ENCODE measurements at regions not wholly inside any gene's neighbourhood (a gene's known extent, or its start where the extent isn't known, plus 50 kb on each side); places are given as distances from the start of the nearest gene placed in this dataset.

DNA sequence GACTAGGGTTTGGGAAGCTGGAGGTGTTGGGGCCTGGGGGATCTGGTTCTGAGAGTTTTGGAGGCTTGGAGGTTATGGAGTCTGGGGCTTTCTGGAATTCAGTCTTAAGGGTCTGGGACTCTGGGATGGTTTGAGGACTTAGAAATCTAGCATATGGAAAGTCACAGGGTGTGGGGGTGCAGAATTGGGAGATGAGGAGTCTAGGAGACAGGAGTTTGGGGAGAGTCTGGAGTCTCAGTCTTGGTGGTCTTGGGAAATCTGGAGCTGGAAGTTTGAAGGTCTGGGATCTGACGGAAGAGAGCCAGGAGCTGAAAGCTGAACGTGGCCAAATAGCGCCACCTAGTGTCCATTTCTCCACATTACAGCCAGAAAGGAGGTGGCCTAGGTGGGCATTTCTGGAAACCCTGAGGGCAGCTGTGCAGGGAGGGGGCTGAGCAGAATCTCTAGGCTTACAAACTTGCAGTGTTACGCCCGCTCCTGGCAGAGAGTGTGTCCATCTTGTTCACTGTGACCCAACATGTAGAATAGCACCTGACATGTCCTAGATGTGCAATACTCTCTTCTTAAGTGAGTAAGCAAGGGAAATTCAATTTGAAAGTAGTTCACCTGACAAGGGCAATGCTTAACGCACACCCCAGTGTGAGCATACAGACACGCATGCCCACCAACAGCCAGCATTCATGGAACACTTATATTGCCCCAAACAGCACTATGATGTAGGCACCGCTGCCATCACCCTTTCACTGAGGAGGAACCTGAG is 204.8 kb downstream of the TFCP2L1 start:
- dilution Hi-C loops (cut with MboI; ENCODE audit: extremely low pct_ligation_motif_present, low sequenced_read_pairs) (no loop called here), intact Hi-C loops (cut with micrococcal nuclease) (loop anchor here (1.0 to 5.0 kb wide), 2 partner anchors 385 to 733 kb away; partner anchors contain the start of gene INHBB)
- Histone ChIP-seq H3K4me3 (replicated peaks in 1 of 3; ENCODE audit: insufficient read depth in 1 of 3, low read depth in 1 of 3, low read length in 3 of 3) (no peak overlapping the region), H3K9me3 (replicated peaks; ENCODE audit: control insufficient read depth, insufficient read depth, low read length) (no peaks in the 10 kb centered on the region), H4K20me1 (replicated peaks; ENCODE audit: control insufficient read depth, extremely low read depth, insufficient read depth, low read length) (no peaks in the 10 kb centered on the region), H3K79me2 (ENCODE audit: control insufficient read depth, insufficient read depth, low read length) (no peaks in the 10 kb centered on the region), H3K27me3 (ENCODE audit: control insufficient read depth in 2 of 2, insufficient read depth in 2 of 2, low read length in 2 of 2) (peaks cover 6 to 10% of the 10 kb centered on the region in 2 experiments), H3K9me1 (replicated peaks; ENCODE audit: control insufficient read depth, extremely low read depth, insufficient read depth, low read length) (no peaks in the 10 kb centered on the region), H3K27ac (ENCODE audit: insufficient read depth, low read depth, low read length) (no peak overlapping the region), H3K9ac (replicated peaks; ENCODE audit: extremely low read depth, insufficient read depth, low read length) (no peak overlapping the region), H3K4me2 (ENCODE audit: insufficient read depth, low read length) (no peak overlapping the region), H3K36me3 (ENCODE audit: control insufficient read depth in 2 of 2, extremely low read depth in 1 of 2, insufficient read depth in 2 of 2, low read length in 2 of 2) (no peaks in the 10 kb centered on the region), H2AFZ (ENCODE audit: low read depth, low read length) (no peak overlapping the region), H3K4me1 (ENCODE audit: control insufficient read depth, extremely low read depth, insufficient read depth, low read length) (no peaks in the 10 kb centered on the region)
- DNase-seq (ENCODE audit: low read depth, low spot score), result peak; percentile 58
- ChIA-PET POLR2A (no interaction called here), CTCF (interaction anchor here (0.6 to 13.7 kb wide), 41 partner anchors 8 to 766 kb away, joined by 3 to 251 read pairs (median 5); partner anchors contain the start of gene GLI2)
- BruUV-seq (replicated peaks), result no TSS peak
- FAIRE-seq, result peak; percentile 86
- TF ChIP-seq, protein P1, sequence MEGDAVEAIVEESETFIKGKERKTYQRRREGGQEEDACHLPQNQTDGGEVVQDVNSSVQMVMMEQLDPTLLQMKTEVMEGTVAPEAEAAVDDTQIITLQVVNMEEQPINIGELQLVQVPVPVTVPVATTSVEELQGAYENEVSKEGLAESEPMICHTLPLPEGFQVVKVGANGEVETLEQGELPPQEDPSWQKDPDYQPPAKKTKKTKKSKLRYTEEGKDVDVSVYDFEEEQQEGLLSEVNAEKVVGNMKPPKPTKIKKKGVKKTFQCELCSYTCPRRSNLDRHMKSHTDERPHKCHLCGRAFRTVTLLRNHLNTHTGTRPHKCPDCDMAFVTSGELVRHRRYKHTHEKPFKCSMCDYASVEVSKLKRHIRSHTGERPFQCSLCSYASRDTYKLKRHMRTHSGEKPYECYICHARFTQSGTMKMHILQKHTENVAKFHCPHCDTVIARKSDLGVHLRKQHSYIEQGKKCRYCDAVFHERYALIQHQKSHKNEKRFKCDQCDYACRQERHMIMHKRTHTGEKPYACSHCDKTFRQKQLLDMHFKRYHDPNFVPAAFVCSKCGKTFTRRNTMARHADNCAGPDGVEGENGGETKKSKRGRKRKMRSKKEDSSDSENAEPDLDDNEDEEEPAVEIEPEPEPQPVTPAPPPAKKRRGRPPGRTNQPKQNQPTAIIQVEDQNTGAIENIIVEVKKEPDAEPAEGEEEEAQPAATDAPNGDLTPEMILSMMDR (IDR thresholded peaks at IDR 0.05; ENCODE audit: extremely low read depth in 1 of 2, insufficient read depth in 1 of 2, low read depth in 1 of 2, low read length in 2 of 2), result peak; percentile 77 to 82
- TF ChIP-seq POLR2A (IDR thresholded peaks at IDR 0.05; ENCODE audit: low read depth, low read length), result no peak

GRCh38 chr2:121081701-121082100 is 203.3 kb downstream of the TFCP2L1 start:
- intact Hi-C loops (cut with micrococcal nuclease), result loop anchor here (5.0 kb wide), 1 partner anchor 734 kb away; the partner anchor contains the start of gene INHBB
- no peak for FAIRE-seq

More at GRCh38 chr2:121081701-121082100, 203.3 kb downstream of the TFCP2L1 start:
- H3K4me3 ChIP-seq (replicated peaks in 1 of 3; ENCODE audit: insufficient read depth in 1 of 3, low read depth in 1 of 3, low read length in 3 of 3), result no peak overlapping the region
- H3K9me3 ChIP-seq (replicated peaks; ENCODE audit: control insufficient read depth, insufficient read depth, low read length), result no peaks in the 10 kb centered on the region
- peaks cover 0 to 7% of the 10 kb centered on the region in 2 experiments for H3K27me3 ChIP-seq (ENCODE audit: control insufficient read depth in 2 of 2, insufficient read depth in 2 of 2, low read length in 2 of 2)
- dilution Hi-C loops (cut with MboI; ENCODE audit: extremely low pct_ligation_motif_present, low sequenced_read_pairs), result no loop called here
- no peak overlapping the region for H3K27ac ChIP-seq (ENCODE audit: insufficient read depth, low read depth, low read length)
- no peak overlapping the region for H3K9ac ChIP-seq (replicated peaks; ENCODE audit: extremely low read depth, insufficient read depth, low read length)
- no peaks in the 10 kb centered on the region for H3K4me1 ChIP-seq (ENCODE audit: control insufficient read depth, extremely low read depth, insufficient read depth, low read length)
- H3K4me2 ChIP-seq (ENCODE audit: insufficient read depth, low read length), result no peak overlapping the region
- no peaks in the 10 kb centered on the region for H4K20me1 ChIP-seq (replicated peaks; ENCODE audit: control insufficient read depth, extremely low read depth, insufficient read depth, low read length)
- no peak for TF ChIP-seq FOS (IDR thresholded peaks at IDR 0.05; ENCODE audit: borderline replicate concordance, insufficient read depth, low read length)
- no TSS peak for BruUV-seq (replicated peaks)
- H3K79me2 ChIP-seq (ENCODE audit: control insufficient read depth, insufficient read depth, low read length), result no peaks in the 10 kb centered on the region
- H3K9me1 ChIP-seq (replicated peaks; ENCODE audit: control insufficient read depth, extremely low read depth, insufficient read depth, low read length), result no peaks in the 10 kb centered on the region
- CTCF ChIA-PET, result interaction anchor here (0.7 to 13.7 kb wide), 4 partner anchors 14 to 401 kb away, joined by 3 to 251 read pairs (median 7); no protein-coding TSS in a partner anchor
- POLR2A ChIA-PET, result no interaction called here
- H2AFZ ChIP-seq (ENCODE audit: low read depth, low read length), result no peak overlapping the region
- no peak for DNase-seq (ENCODE audit: low read depth, low spot score)
- no peaks in the 10 kb centered on the region for H3K36me3 ChIP-seq (ENCODE audit: control insufficient read depth in 2 of 2, extremely low read depth in 1 of 2, insufficient read depth in 2 of 2, low read length in 2 of 2)
